Fibroblast of skin of scalp (primary cell): ENCODE measurements at regions not wholly inside any gene's neighbourhood (a gene's known extent, or its start where the extent isn't known, plus 50 kb on each side); places are given as distances from the start of the nearest gene placed in this dataset.
A peak's percentile ranks its signal among the peaks of the same experiment; 100 is the strongest.
"Not testable (repeated sequence)": the region's sequence is repeated elsewhere in the genome, so short reads cannot be mapped to it uniquely, and the experiment has no call there.

Experiments used
- DNase-seq: peaks from one replicate; pipeline ENCODE4 v3.0.0-alpha.2; 2013

GRCh38 chr5:72651109-72651508, 143.9 kb upstream of the ZNF366 start:
- no peak for DNase-seq

GRCh38 chr5:72649449-72649848, 142.2 kb upstream of the ZNF366 start:
- DNase-seq, result peak; percentile 58

GRCh38 chr5:72648480-72648879, 141.3 kb upstream of the ZNF366 start:
- no peak for DNase-seq

- no peak for DNase-seq
Observed at GRCh38 chr5:72647806-72648205, 140.6 kb upstream of the ZNF366 start.

GRCh38 chr5:72646246-72646866, 139.1 kb upstream of the ZNF366 start:
- no peak for DNase-seq

- DNase-seq, result no peak
Observed at GRCh38 chr5:72645064-72645846, 138.0 kb upstream of the ZNF366 start.

- no peak for DNase-seq
Observed at GRCh38 chr5:72644296-72644695, 137.1 kb upstream of the ZNF366 start.

GRCh38 chr5:72641164-72641563, 134.0 kb upstream of the ZNF366 start:
- DNase-seq, result no peak

GRCh38 chr5:72637058-72637457, 129.8 kb upstream of the ZNF366 start:
- DNase-seq, result no peak

- DNase-seq, result not testable (repeated sequence)
Observed at GRCh38 chr5:72636565-72636964, 129.4 kb upstream of the ZNF366 start.

- peak; percentile 45 for DNase-seq
Observed at GRCh38 chr5:72634444-72634843, 127.2 kb upstream of the ZNF366 start.

- peak; percentile 91 for DNase-seq
Observed at GRCh38 chr5:72633649-72634048, 126.4 kb upstream of the ZNF366 start.

GRCh38 chr5:72633041-72633445, 125.8 kb upstream of the ZNF366 start:
- no peak for DNase-seq

GRCh38 chr5:72630721-72631120, 123.5 kb upstream of the ZNF366 start:
- DNase-seq, result no peak

GRCh38 chr5:72630081-72630480, 122.9 kb upstream of the ZNF366 start:
- no peak for DNase-seq

GRCh38 chr5:72628771-72629371, 121.7 kb upstream of the ZNF366 start:
- no peak for DNase-seq

- no peak for DNase-seq
Observed at GRCh38 chr5:72625332-72625731, 118.1 kb upstream of the ZNF366 start.

GRCh38 chr5:72624641-72625236, 117.5 kb upstream of the ZNF366 start:
- DNase-seq, result peak; percentile 91

- DNase-seq, result no peak
Observed at GRCh38 chr5:72623936-72624335, 116.7 kb upstream of the ZNF366 start.

- no peak for DNase-seq
Observed at GRCh38 chr5:72623323-72623722, 116.1 kb upstream of the ZNF366 start.

GRCh38 chr5:72622170-72622760, 115.1 kb upstream of the ZNF366 start:
- DNase-seq, result no peak

GRCh38 chr5:72621576-72621975, 114.4 kb upstream of the ZNF366 start:
- no peak for DNase-seq

GRCh38 chr5:72619677-72620076, 112.5 kb upstream of the ZNF366 start:
- no peak for DNase-seq
